ENCODE measurements at regions not wholly inside any gene's neighbourhood (a gene's known extent, or its start where the extent isn't known, plus 50 kb on each side); places are given as distances from the start of the nearest gene placed in this dataset.

DNA sequence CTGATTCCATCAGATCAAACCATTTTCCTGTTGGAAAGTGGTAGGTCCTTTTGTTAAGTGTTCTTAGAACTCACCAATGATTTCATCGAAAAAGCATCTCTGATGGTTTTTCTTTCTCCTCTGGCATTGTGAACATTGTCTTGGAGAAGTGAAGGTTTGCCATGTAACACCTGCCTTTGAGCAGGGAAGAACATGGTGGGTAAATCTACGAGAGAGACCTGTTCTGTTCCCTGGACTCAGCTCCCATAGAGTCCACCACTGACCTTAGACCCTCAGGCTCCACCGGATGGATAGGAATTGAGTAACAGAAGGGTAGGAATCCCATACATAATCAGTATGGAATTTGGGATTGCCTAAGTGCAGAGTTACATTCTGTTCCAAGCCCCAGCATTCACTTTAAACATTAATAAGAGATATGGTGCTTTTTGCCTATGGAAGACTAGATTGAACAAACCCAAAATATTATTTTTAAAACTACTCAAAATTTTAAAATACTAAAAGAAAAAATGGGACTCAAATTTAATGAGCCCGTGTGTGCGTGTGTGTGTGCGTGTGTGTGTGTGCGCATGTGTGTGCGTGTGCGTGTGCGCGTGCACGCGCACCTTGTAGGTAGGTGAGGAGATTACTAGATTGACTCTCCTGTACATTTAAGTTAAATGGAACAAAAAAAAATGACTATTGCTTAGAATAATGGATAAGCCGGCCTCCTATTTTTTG is 92.0 kb downstream of the C9orf152 start:
- Mint-ChIP-seq H3K4me1 (peaks cover 74% of the 10 kb centered on the region), H3K9me3 (ENCODE audit: insufficient read depth) (no peaks in the 10 kb centered on the region), H3K27me3 (no peaks in the 10 kb centered on the region), H3K4me3 (no peak overlapping the region), H3K27ac (peak overlapping the region; percentile 37)
- ChIA-PET CTCF (no interaction called here), POLR2A (no interaction called here)
- DNase-seq (no peak), ATAC-seq (ENCODE audit: low read depth) (no peak)
- 100% methylated on average over 1 of the region's 14 CpGs for WGBS (ENCODE audit: insufficient coverage)
- Histone ChIP-seq H3K4me1 (ENCODE audit: control insufficient read depth in 2 of 2, insufficient read depth in 2 of 2, low read length in 2 of 2) (peaks cover 47 to 71% of the 10 kb centered on the region in 2 donors), H3K27ac (ENCODE audit: low read length in 2 of 2) (peak overlapping the region in 1 of 2 donors; percentile 23), H3K27me3 (replicated peaks in 1 of 4; ENCODE audit: control extremely low read depth in 1 of 4, control insufficient read depth in 3 of 4, insufficient read depth in 4 of 4, low read length in 3 of 4) (no peaks in the 10 kb centered on the region), H4K20me1 (ENCODE audit: control insufficient read depth, insufficient read depth, low read length, poor library complexity, severe bottlenecking) (peaks cover 79% of the 10 kb centered on the region), H3K4me3 (ENCODE audit: control extremely low read depth in 1 of 5, extremely low read depth in 1 of 5, insufficient read depth in 1 of 5, low read depth in 2 of 5, low read length in 4 of 5) (no peak overlapping the region), H3K9ac (ENCODE audit: low read length) (no peak overlapping the region), H3K4me2 (replicated peaks; ENCODE audit: low read depth, low read length, poor library complexity, severe bottlenecking) (no peak overlapping the region), H3K36me3 (replicated peaks in 1 of 2; ENCODE audit: control extremely low read depth in 1 of 2, control insufficient read depth in 1 of 2, extremely low read depth in 1 of 2, insufficient read depth in 2 of 2, low read length in 1 of 2) (peaks cover 0 to 31% of the 10 kb centered on the region in 2 experiments), H3K79me2 (ENCODE audit: control insufficient read depth, insufficient read depth, low read length) (peaks cover 98% of the 10 kb centered on the region), H3K9me3 (ENCODE audit: control extremely low read depth in 1 of 3, control insufficient read depth in 2 of 3, insufficient read depth in 1 of 3, low read length in 2 of 3) (no peaks in the 10 kb centered on the region), H2AFZ (ENCODE audit: insufficient read depth, low read depth, low read length, poor library complexity, severe bottlenecking) (no peak overlapping the region)
- TF ChIP-seq EZH2 (IDR thresholded peaks at IDR 0.05; ENCODE audit: borderline replicate concordance, insufficient read depth, low read depth, low read length, poor library complexity, severe bottlenecking): no peak
- TF ChIP-seq, protein P1, sequence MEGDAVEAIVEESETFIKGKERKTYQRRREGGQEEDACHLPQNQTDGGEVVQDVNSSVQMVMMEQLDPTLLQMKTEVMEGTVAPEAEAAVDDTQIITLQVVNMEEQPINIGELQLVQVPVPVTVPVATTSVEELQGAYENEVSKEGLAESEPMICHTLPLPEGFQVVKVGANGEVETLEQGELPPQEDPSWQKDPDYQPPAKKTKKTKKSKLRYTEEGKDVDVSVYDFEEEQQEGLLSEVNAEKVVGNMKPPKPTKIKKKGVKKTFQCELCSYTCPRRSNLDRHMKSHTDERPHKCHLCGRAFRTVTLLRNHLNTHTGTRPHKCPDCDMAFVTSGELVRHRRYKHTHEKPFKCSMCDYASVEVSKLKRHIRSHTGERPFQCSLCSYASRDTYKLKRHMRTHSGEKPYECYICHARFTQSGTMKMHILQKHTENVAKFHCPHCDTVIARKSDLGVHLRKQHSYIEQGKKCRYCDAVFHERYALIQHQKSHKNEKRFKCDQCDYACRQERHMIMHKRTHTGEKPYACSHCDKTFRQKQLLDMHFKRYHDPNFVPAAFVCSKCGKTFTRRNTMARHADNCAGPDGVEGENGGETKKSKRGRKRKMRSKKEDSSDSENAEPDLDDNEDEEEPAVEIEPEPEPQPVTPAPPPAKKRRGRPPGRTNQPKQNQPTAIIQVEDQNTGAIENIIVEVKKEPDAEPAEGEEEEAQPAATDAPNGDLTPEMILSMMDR (IDR thresholded peaks at IDR 0.05): no peak
- intact Hi-C loops (cut with micrococcal nuclease): no loop called here

DNA sequence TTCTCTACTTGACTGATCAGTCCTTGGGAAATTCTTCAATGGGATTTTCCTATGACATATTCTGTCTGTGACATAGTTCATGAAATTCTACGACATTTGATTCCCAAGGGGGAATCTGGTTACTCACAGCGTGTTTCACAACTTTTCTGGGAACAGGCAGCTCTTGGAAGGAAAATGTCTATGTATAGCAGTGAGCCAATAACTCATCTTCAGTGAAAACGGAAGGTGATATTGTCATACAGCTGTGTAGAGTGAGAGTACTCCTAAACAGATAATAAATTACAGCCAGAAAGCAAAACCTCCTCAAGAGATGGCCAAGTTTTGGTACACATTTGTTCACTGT is 91.4 kb downstream of the C9orf152 start:
- H3K27me3 Mint-ChIP-seq: no peaks in the 10 kb centered on the region
- ATAC-seq (ENCODE audit: low read depth) (no peak), DNase-seq (no peak)
- ChIA-PET CTCF (interaction anchor here (0.9 kb wide), 1 partner anchor 12 kb away, joined by 3 read pairs; no protein-coding TSS in a partner anchor), POLR2A (no interaction called here)
- Histone ChIP-seq H2AFZ (ENCODE audit: insufficient read depth, low read depth, low read length, poor library complexity, severe bottlenecking) (no peak overlapping the region), H3K9me3 (ENCODE audit: control extremely low read depth in 1 of 3, control insufficient read depth in 2 of 3, insufficient read depth in 1 of 3, low read length in 2 of 3) (no peaks in the 10 kb centered on the region), H3K79me2 (ENCODE audit: control insufficient read depth, insufficient read depth, low read length) (peaks cover 98% of the 10 kb centered on the region), H3K9ac (ENCODE audit: low read length) (no peak overlapping the region), H3K27me3 (replicated peaks in 1 of 4; ENCODE audit: control extremely low read depth in 1 of 4, control insufficient read depth in 3 of 4, insufficient read depth in 4 of 4, low read length in 3 of 4) (no peaks in the 10 kb centered on the region), H3K27ac (ENCODE audit: low read length in 2 of 2) (peak overlapping the region in 1 of 2 donors; percentile 14), H3K4me3 (ENCODE audit: control extremely low read depth in 1 of 5, extremely low read depth in 1 of 5, insufficient read depth in 1 of 5, low read depth in 2 of 5, low read length in 4 of 5) (no peak overlapping the region), H3K4me1 (ENCODE audit: control insufficient read depth in 2 of 2, insufficient read depth in 2 of 2, low read length in 2 of 2) (peaks cover 47 to 71% of the 10 kb centered on the region in 2 donors), H3K4me2 (replicated peaks; ENCODE audit: low read depth, low read length, poor library complexity, severe bottlenecking) (no peak overlapping the region), H4K20me1 (ENCODE audit: control insufficient read depth, insufficient read depth, low read length, poor library complexity, severe bottlenecking) (peaks cover 79% of the 10 kb centered on the region), H3K36me3 (replicated peaks in 1 of 2; ENCODE audit: control extremely low read depth in 1 of 2, control insufficient read depth in 1 of 2, extremely low read depth in 1 of 2, insufficient read depth in 2 of 2, low read length in 1 of 2) (peaks cover 0 to 36% of the 10 kb centered on the region in 2 experiments)
- TF ChIP-seq, protein P1 (IDR thresholded peaks at IDR 0.05): no peak
- TF ChIP-seq EZH2 (IDR thresholded peaks at IDR 0.05; ENCODE audit: borderline replicate concordance, insufficient read depth, low read depth, low read length, poor library complexity, severe bottlenecking): no peak
- H3K9me3 Mint-ChIP-seq (ENCODE audit: insufficient read depth): no peaks in the 10 kb centered on the region
- no CpG with 5 or more reads among the region's 3 CpGs for WGBS (ENCODE audit: insufficient coverage)
- no peak overlapping the region for H3K27ac Mint-ChIP-seq
- intact Hi-C loops (cut with micrococcal nuclease): no loop called here
- peaks cover 76% of the 10 kb centered on the region for H3K4me1 Mint-ChIP-seq
- no peak overlapping the region for H3K4me3 Mint-ChIP-seq

Data from B cell (primary cell).